SK-N-SH treated with all-trans-retinoic acid at 6 μM for 48 hours (cell line): ENCODE measurements at regions not wholly inside any gene's neighbourhood (a gene's known extent, or its start where the extent isn't known, plus 50 kb on each side); places are given as distances from the start of the nearest gene placed in this dataset.

ENCODE experiments used
- ATAC-seq: fragments of 200-7000 bp; cut with Tn5 transposase; 3 replicates; pipeline ENCODE4 v1.9.1; 2020; ENCODE audit warnings: mild to moderate bottlenecking, moderate library complexity
- ARNTL ChIP-seq: fragments of 450-650 bp; formaldehyde crosslinking; IDR thresholded peaks from 2 replicates; pipeline ENCODE4 v1.5.0; 2020; ENCODE audit warnings: low read depth, mild to moderate bottlenecking, moderate library complexity, borderline replicate concordance
- BACH2 ChIP-seq: fragments of 250-450 bp; sonication (Bioruptor Pico); IDR thresholded peaks from 2 replicates; pipeline ENCODE4 v1.9.0; 2021; ENCODE audit warnings: mild to moderate bottlenecking, borderline replicate concordance
- CREB5 ChIP-seq: fragments of 250-450 bp; sonication (Bioruptor Pico); IDR thresholded peaks from 2 replicates; pipeline ENCODE4 v1.5.1; 2020; ENCODE audit warnings: low read depth, mild to moderate bottlenecking, moderate library complexity
- CSDC2 ChIP-seq: fragments of 250-450 bp; sonication (Bioruptor Pico); IDR thresholded peaks from 2 replicates; pipeline ENCODE4 v1.5.0; 2020; ENCODE audit warnings: mild to moderate bottlenecking, moderate library complexity
- CSRNP3 ChIP-seq: fragments of 250-450 bp; sonication (Bioruptor Pico); IDR thresholded peaks from 2 replicates; pipeline ENCODE4 v1.5.1; 2021; ENCODE audit warnings: mild to moderate bottlenecking, moderate library complexity
- ESRRG ChIP-seq: fragments of 250-450 bp; sonication (Bioruptor Pico); IDR thresholded peaks from 2 replicates; pipeline ENCODE4 v1.6.1; 2021; ENCODE audit warnings: mild to moderate bottlenecking
- GLIS3 ChIP-seq: fragments of 250-450 bp; sonication (Bioruptor Pico); IDR thresholded peaks from 2 replicates; pipeline ENCODE4 v1.5.0; 2020; ENCODE audit warnings: mild to moderate bottlenecking, moderate library complexity
- ISL1 ChIP-seq: fragments of 250-450 bp; sonication (Bioruptor Pico); IDR thresholded peaks from 2 replicates; pipeline ENCODE4 v2.1.2; 2022; ENCODE audit warnings: mild to moderate bottlenecking, moderate library complexity
- OSR1 ChIP-seq: fragments of 250-450 bp; sonication (Bioruptor Pico); IDR thresholded peaks from 2 replicates; pipeline ENCODE4 v1.8.0; 2022; ENCODE audit warnings: moderate library complexity, mild to moderate bottlenecking, inconsistent platforms
- PATZ1 ChIP-seq: fragments of 250-450 bp; sonication (Bioruptor Pico); IDR thresholded peaks from 2 replicates; pipeline ENCODE4 v1.8.0; 2020; ENCODE audit warnings: mild to moderate bottlenecking, moderate library complexity, borderline replicate concordance
- POU6F1 ChIP-seq: fragments of 250-450 bp; sonication (Bioruptor Pico); IDR thresholded peaks from 2 replicates; pipeline ENCODE4 v1.8.0; 2021; ENCODE audit warnings: low read depth, mild to moderate bottlenecking, moderate library complexity, borderline replicate concordance
- RARB ChIP-seq: fragments of 250-450 bp; sonication (Bioruptor Pico); IDR thresholded peaks from 2 replicates; pipeline ENCODE4 v1.8.0; 2021; ENCODE audit warnings: mild to moderate bottlenecking, moderate library complexity
- SNAI2 ChIP-seq: fragments of 250-450 bp; sonication (Bioruptor Pico); IDR thresholded peaks from 2 replicates; pipeline ENCODE4 v1.5.0; 2020; ENCODE audit warnings: mild to moderate bottlenecking, moderate library complexity
- TCF4 ChIP-seq: fragments of 250-450 bp; sonication (Bioruptor Pico); IDR thresholded peaks from 2 replicates; pipeline ENCODE4 v1.8.0; 2021; ENCODE audit warnings: mild to moderate bottlenecking, moderate library complexity, borderline replicate concordance
- TOX ChIP-seq: fragments of 250-450 bp; sonication (Bioruptor Pico); IDR thresholded peaks from 2 replicates; pipeline ENCODE4 v1.8.0; 2021; ENCODE audit warnings: mild to moderate bottlenecking, moderate library complexity, borderline replicate concordance
- TSHZ2 ChIP-seq: fragments of 250-450 bp; sonication (Bioruptor Pico); IDR thresholded peaks from 2 replicates; pipeline ENCODE4 v1.5.0; 2020; ENCODE audit warnings: mild to moderate bottlenecking, moderate library complexity
- ZC3H10 ChIP-seq: fragments of 250-450 bp; sonication (Bioruptor Pico); IDR thresholded peaks from 2 replicates; pipeline ENCODE4 v1.5.1; 2021; ENCODE audit warnings: mild to moderate bottlenecking, moderate library complexity
- ZFP3 ChIP-seq: fragments of 250-450 bp; sonication (Bioruptor Pico); IDR thresholded peaks from 2 replicates; pipeline ENCODE4 v1.5.0; 2020; ENCODE audit warnings: mild to moderate bottlenecking, moderate library complexity
- ZFP30 ChIP-seq: fragments of 450-650 bp; formaldehyde crosslinking; IDR thresholded peaks from 2 replicates; pipeline ENCODE4 v1.5.0; 2022; ENCODE audit warnings: mild to moderate bottlenecking, moderate library complexity
- ZNF565 ChIP-seq: fragments of 450-650 bp; formaldehyde crosslinking; conservative IDR thresholded peaks from 2 replicates; pipeline ENCODE4 v1.5.0; 2020; ENCODE audit warnings: low read depth, mild to moderate bottlenecking, moderate library complexity
- ZNF70 ChIP-seq: fragments of 450-650 bp; formaldehyde crosslinking; IDR thresholded peaks from 2 replicates; pipeline ENCODE4 v1.5.0; 2020; ENCODE audit warnings: mild to moderate bottlenecking, moderate library complexity
- ZNF8 ChIP-seq: fragments of 450-650 bp; formaldehyde crosslinking; IDR thresholded peaks from 2 replicates; pipeline ENCODE4 v1.5.0; 2020; ENCODE audit warnings: mild to moderate bottlenecking, moderate library complexity

- no peak for ATAC-seq
- TF ChIP-seq ZFP3 (CRISPR knock-in tag) (no peak), ZNF8 (no peak), PATZ1 (CRISPR knock-in tag) (no peak), GLIS3 (CRISPR knock-in tag) (no peak), ZFP30 (no peak), SNAI2 (CRISPR knock-in tag) (no peak), TOX (CRISPR knock-in tag) (no peak), BACH2 (CRISPR knock-in tag) (no peak)
Measured at GRCh38 chr3:67093305-67093704, 95.2 kb downstream of the KBTBD8 start.

- TF ChIP-seq ZC3H10 (no peak), CSDC2 (CRISPR knock-in tag) (no peak), CSRNP3 (CRISPR knock-in tag) (no peak), ZNF565 (CRISPR knock-in tag) (no peak), ARNTL (CRISPR knock-in tag) (no peak), ESRRG (CRISPR knock-in tag) (no peak), RARB (CRISPR knock-in tag) (no peak)
- no peak for ATAC-seq
Measured at GRCh38 chr3:67094167-67094566, 96.1 kb downstream of the KBTBD8 start.

- no peak for TF ChIP-seq TCF4 (CRISPR knock-in tag)
- TF ChIP-seq CSDC2 (CRISPR knock-in tag): no peak
- no peak for TF ChIP-seq ARNTL (CRISPR knock-in tag)
- no peak for TF ChIP-seq TSHZ2 (CRISPR knock-in tag)
- no peak for TF ChIP-seq ESRRG (CRISPR knock-in tag)
- TF ChIP-seq ZFP3 (CRISPR knock-in tag): no peak
- TF ChIP-seq SNAI2 (CRISPR knock-in tag): no peak
- TF ChIP-seq GLIS3 (CRISPR knock-in tag): no peak
- no peak for TF ChIP-seq ISL1 (CRISPR knock-in tag)
- no peak for TF ChIP-seq BACH2 (CRISPR knock-in tag)
- no peak for TF ChIP-seq ZNF8
- TF ChIP-seq POU6F1 (CRISPR knock-in tag): no peak
- no peak for TF ChIP-seq RARB (CRISPR knock-in tag)
Measured at GRCh38 chr3:67094774-67095173, 96.7 kb downstream of the KBTBD8 start.

GRCh38 chr3:67104388-67104787 is 106.3 kb downstream of the KBTBD8 start:
- ATAC-seq: no peak
- TF ChIP-seq ZNF70 (CRISPR knock-in tag) (no peak), BACH2 (CRISPR knock-in tag) (no peak), POU6F1 (CRISPR knock-in tag) (no peak), CREB5 (no peak), CSRNP3 (CRISPR knock-in tag) (no peak), OSR1 (CRISPR knock-in tag) (no peak), ZFP30 (no peak), ZNF8 (no peak), ZFP3 (CRISPR knock-in tag) (no peak), ARNTL (CRISPR knock-in tag) (no peak)

More at GRCh38 chr3:67094774-67095173, 96.7 kb downstream of the KBTBD8 start:
- ATAC-seq: no peak
